ENCODE measurements at regions not wholly inside any gene's neighbourhood (a gene's known extent, or its start where the extent isn't known, plus 50 kb on each side); places are given as distances from the start of the nearest gene placed in this dataset.

DNA sequence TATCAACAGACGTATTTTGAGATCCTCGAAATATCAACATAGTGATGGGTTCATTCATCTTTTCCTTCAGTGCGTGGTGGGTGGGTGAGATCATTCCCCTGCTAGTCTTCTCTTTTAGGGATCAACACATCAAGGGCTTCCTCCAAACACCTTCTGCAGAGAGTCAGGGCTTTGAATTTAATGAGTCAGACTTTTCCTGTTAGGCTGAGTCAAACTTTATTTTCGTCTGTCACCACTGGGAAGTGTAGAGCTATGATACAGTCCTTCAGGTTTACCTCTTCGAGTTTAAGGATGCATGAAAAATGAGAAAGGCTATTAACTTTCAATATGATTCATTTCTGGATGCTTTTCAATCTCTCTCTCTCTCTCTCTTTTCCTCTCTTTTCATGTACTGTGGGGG, 189.1 kb downstream of the BMP2 start:
- DNase-seq: no peak

DNA sequence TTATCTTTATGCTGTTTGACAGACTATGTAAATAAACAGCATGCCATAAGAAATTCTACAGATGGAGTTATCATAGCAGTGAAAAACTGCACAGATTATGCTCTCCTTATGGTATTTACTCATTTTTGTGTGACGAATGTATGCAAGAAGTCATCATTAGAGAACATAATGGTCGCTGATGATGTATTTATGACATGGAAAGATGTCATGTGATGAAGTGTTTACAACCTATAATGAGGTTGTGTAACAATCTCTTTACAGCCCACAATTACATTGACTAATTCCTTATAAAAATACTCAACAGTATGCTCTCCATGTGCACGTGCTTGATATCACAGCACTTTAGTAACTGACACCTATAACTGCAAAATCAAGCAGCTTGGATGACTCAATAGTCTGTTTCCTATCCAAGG, 192.4 kb downstream of the BMP2 start:
- DNase-seq: no peak

DNA sequence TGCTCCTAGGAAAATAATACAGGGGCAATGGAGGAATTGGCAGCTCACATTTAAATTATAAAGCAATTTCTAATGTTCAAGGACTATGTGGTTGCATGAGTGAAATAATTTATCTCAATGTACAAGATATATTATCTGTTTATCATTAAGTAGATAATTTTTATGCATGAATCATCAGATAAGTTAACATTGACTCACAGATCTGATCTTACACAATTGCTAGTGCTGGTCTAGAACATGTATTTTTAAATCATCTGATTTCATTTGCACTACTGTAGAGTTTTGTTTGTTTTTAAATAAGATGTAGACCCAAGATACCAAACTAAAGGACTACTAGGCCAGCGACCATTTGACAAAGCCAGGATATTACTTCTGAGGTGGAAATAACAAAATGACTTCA, 199.2 kb downstream of the BMP2 start:
- DNase-seq: no peak

DNA sequence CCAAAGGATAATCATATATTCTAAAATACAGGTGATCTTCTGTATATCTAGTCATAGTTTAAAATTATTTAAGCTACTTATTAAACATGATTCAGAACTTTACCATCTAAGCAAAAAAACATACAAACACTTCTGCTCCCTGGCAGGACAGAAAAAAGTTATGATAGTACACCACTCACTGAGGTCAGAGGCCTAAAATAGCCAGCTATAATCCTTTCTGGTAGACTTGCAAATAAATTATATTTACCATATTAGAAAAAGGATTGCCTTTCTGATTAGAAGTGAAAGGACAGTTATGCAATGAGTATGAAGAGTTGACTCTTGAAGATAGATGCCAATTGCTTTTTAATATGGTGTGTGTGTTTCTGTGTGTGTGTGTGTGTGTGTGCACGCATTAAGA, 207.4 kb downstream of the BMP2 start:
- no peak for DNase-seq

DNA sequence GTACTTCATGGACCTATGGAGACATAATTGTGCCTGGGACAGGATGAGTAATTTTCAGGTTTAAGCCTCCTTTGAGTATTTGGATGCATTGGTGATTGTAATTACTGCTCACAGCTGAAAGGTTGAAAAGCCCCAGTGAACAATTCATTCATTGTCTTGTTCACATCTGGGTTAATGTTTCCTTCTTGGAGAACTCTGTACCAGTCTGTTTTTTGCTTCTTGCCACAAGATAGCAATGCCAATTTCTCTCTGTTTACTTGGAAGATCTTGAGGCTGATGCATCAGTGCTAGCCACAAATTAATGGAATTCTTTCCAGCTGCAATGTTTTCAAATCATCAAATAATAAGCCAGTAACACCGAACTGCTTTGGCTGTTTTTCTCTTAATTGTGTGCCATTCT, 207.8 kb downstream of the BMP2 start:
- no peak for DNase-seq

DNA sequence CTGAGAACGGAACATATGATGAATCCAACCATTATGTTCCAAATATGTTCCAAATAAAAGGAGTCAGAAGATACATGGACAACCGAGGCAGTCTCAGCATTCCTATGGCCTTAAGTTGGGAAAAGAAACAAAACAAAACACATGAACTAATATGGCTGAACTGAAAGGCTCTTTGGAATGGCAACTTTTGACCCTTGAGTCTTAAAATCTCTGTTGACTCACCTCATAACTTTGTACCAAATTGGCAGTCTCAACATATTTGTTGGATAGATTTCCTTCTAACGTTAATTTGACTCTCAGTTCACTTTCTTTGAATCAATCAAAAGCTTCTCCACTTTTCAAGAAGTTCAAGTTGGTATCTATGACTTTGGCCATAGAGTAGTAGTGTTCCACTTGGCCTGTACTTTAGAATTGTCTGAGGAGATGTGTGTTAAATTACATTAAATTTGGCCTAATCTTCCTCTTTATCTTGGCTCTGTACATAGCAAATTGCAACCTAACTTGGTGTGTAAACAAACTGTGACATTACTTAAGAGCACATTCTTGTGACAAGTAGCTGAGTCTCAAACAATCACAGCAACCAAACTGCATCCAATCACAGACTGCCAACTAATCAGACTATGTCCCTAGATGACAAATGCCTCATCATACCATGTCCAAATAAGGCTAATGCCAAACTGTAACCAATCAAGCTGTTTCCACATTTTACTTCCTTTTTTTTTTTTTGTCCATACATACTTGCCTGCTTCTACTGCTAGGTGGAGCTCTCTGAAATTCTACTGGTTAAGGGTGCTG, 208.8 kb downstream of the BMP2 start:
- DNase-seq: no peak

DNA sequence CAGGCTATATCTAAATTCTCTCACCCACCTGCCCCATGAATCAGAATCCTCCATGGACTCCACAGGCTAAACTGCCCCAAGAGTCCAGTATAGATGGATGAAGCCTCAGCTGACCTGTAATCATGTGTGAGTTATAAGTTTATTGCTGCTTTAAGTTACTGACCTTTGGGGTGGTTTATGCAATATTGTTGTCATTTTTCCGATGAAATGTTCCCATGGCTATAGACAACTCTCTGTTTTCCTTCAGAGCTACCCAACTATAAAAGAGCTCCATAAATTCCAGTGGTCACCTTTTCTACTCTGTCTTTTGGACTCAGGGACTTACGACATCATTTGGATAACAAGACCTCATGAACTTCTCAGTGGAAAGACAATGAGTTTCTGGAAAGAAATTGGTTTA, 212.1 kb downstream of the BMP2 start:
- DNase-seq: no peak

DNA sequence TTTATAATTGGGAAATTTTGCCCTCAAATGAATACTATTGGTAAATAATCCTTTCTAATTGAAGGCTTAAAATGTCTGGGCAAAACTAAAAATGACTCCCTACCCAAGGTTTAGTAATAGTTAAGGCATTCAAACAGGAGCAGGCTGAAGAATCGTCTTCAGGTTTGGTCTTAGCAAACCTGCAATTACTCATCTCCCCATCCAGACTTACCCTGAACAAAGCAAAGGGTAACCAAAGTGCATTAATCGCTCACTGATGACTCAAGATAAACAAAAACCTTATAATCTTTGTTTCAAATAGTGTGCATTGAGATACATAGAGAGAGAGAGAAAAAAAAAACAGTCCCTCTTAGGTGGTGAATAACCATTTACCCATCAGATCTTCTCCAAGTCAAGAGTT, 225.5 kb downstream of the BMP2 start:
- no peak for DNase-seq

DNA sequence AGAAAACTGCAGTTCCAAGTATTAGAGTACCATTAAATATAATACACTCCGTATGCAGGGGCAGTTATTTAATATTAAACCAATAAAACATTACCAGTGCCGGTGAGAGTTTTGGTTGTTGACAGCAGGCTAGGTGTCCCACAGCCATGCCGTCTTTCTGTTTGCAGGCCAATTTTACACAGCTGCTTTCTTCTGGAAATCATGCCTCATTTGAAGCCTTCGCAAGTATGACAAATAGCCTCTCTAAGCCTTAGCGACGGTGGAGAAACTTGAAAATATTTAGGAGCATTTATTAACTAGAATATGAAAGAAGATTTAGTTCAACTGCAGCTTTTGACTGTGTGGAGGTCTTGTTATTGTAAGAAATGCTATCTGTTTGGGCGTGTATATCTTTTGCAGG, 226.0 kb downstream of the BMP2 start:
- no peak for DNase-seq

DNA sequence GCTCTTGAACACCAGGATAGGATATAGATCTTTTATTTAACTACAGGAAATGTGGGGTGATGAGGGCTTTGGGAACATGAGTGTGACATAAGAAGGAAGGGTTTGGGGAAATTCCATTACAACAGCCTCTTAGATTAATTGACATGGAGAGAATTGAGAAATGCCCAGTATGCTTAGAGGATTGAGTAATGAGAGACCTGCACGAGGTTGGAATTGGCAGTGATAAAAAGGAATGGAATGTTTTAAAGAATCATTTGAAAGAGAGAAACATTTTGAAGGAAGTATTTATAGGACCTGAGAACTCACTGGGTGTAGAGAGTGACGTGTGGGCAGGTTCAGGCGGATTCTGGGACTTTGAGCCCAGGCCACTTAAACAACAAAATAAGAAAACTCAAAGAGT, 227.0 kb downstream of the BMP2 start:
- no peak for DNase-seq

DNA sequence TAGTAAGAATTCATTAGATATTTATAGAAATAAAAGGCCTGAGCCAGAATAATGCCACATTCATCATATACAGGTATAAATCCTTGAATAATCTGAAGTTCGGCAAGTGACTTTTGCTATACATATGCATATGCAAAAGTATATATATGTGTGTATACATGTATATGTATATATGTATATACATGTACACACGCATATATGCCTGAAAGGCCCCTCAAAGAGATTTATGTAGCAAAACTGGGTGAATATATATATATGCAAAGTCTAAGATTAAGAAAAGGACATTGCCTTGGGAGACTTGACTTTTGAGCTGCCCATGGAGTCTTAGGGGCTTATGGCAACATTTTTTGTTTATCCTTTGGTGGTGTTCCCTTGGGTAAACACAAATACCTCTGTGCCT, 231.4 kb downstream of the BMP2 start:
- DNase-seq: no peak

DNA sequence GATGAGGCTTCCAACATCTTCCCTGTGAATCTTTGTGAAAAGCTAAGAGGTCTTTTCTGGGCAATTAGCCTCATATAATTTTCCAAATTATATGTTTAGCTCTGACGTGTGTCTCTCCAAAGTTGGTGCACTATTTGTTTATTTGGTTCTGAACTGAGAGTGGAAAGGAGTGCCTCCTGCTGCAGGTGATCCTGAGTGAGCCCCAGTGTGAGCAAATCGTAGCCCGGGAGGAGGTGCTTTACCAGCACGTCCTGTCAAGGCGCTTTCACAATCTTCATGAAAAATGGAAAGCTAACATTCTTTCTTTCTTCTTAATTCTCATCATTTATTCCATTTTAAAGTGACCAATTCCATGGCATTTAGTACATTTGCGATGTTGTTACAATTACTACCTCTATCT, 231.9 kb downstream of the BMP2 start:
- DNase-seq: no peak

DNA sequence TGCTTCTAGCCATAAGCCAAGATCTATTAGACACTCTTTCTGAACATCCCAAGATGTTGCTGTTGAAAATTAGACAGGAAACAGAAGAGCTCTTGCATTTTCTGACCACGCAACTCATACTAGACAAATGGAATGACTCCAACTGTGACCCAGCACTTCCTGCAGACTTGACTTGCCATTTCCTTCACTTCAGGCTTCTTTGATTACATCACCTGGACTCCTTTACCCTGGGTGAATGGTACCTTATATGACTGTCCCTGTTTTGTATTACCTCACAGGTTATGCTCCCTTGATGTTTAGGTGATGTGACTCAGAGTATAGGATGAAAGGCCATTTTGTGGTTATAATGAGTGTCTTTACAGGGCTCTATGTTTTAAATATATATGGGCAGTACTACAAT, 236.1 kb downstream of the BMP2 start:
- DNase-seq: no peak

DNA sequence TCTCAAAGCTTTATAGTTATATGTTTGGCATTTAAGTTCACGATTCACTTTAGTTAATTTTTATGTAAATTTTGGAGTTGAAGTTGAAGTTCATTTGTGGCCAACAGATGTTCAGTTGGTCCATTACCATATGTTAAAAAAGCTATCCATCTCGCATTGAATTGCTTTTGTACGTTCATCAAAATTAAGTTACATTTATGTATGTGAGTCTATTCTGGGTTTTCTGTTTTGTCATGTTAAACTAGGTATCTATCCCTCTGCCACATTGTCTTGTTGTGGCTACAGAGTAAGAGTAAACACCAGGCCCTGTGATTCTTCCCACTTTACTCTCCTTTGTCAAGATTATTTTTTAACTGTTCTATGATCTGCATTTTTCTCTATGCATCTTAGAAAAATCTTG, 237.3 kb downstream of the BMP2 start:
- no peak for DNase-seq

DNA sequence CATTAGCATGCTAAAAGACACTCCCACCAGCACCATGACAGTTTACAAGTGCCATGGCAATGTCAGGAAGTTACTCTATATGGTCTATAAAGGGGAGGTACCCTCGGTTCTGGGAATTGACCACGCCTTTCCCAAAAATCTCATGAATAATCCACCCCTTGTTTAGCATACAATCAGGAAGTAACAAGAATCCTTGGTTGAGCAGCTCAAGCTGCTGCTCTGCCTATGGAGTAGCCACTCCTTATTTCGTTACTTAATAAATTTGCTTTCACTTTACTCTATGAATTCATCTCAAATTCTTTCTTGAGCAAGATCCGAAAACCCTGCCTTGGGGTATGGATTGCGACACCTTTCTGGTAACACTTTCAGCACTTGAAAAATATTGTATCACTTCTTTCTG, 243.0 kb downstream of the BMP2 start:
- DNase-seq: no peak

DNA sequence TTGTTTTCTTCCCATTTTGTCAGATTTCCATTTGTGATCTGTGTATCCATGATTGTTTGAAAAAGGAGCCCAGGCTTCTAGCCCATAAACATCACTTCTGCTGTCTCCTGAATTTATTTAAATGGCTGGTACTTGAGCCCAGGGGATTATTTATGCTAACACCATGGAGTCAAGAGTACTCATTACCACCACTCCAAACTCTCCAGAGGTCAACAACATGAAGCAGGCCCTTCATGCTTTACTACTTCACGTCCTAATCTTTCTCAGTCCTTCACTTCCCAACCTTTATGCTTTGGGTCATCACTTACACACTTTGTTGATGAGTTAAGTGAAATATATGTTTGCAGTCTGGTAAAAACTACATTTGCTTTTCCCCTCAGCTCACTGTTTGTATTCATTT, 247.8 kb downstream of the BMP2 start:
- no peak for DNase-seq

DNA sequence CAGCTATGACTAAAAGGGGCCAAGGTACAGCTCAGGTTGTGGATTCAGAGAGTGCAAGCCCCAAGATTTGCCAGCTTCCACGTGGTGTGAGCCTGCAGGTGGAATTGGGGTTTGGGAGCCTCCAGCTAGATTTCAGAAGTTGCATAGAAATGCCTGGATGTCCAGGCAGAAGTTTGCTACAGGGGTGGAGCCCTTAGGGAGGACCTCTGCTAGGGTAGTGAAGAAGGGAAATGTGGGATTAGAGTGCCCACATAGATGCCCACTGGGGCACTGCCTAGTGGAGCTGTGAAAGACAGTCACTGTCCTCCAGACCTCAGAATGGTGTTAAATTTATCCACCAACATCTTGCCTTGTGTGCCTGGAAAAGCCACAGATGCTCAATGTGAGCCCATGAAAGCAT, 255.1 kb downstream of the BMP2 start:
- no peak for DNase-seq

DNA sequence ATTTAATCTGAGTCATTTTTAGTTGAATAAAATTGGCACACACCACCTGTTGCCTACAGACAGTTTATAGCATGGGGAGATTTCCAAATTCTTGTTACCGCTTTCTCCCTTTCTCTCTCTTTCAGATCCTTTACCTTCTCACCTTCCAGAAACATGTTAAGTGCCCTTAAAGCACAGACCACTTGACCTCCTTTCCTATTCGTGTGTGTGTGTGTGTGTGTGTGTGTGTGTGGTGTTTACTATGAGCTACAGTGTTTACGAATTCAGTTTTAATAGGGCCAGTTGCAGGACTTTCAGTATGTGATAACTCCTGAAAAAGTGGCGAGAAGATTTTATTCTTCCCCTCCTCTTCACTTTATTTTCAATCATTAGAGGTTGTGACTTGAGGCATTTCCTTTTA, 258.1 kb downstream of the BMP2 start:
- DNase-seq: no peak

DNA sequence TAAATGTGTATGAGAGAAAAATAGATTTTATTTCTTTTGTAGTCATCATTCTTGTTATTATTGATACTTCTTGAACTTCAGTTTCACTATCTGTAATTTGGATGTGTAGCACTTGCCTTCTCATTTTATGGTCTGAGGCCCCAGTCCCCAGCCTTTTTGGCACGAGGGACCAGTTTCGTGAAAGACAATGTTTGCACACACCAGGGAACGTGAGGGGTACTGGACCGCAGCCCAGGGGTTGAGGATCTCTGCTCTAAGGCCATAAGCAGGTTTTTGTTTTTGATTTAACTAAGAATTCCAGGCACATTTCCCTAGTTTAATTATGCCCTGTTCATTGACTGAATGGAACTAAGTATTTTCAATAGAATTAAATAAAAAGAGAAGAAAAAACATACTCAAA, 261.5 kb downstream of the BMP2 start:
- no peak for DNase-seq

DNA sequence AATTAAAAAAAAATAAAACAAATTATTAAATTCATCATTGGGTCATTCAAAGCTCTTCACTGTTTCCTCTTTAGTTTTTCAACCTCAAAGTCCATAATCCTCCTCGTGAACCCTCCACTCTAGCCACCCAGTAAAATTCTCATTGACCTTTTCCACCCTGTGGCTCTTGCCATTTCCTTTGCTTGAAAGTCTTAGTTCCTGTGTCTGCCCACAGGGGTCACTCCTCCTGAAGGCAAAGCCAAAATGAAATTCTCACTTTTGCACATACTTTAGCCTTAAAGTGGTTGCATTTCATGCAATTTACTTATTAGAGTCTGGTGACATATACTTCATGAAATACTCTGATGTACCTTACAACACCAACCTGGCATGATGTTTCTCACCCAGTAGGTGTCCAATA, 263.7 kb downstream of the BMP2 start:
- no peak for DNase-seq

DNA sequence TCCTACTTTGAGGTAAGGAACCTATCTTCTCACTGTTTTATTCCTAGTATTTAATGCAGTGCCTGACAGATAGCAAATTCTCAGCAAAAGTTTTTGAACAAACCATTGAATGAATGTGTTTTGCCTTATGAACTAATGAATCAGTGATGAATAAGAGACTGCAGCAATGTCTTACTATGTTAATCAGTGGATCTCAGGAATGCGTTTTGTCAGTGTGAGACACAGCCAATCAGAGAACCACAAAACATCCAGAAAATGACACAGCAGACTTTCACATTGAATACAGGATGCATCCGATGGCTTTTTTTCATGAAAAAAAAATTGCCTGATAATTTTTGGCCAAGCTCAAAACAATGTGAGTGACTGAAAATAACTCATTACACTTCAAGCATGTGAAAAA, 270.5 kb downstream of the BMP2 start:
- DNase-seq: no peak

DNA sequence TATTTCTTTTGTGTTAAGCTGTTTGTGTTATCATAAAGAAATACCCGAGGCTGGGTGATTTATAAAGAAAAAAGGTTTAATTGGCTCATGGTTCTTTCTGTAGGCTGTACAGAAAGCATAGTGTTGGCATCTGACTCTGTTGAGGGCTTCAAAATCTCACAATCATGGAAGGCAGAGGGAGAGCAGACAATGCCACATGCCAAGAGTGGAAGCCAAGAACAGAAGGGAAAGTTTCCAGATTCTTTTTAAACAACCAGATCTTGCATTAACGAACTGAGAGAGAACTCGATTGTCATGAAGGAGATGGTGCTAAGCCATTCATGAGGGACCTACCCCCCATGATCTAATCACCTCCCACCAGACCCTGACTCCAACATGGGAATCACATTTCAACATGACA, 290.1 kb downstream of the BMP2 start:
- DNase-seq: no peak

DNA sequence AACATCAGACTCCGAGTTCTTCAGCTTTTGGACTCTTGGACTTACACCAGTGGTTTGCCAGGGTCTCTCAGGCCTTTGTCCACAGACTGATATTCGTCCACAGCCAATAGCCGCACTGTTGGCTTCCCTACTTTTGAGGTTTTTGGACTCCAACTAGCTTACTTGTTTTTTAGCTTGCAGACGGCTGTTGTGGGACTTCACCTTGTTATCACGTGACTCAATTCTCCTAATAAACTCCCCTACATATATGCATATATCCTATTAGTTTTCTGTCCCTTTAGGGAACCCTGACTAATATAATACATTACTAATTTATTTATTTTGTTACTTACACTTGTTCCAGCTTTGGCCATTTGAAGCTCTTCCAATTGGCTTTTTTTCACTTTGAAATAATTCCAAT, 311.3 kb downstream of the BMP2 start:
- no peak for DNase-seq

DNA sequence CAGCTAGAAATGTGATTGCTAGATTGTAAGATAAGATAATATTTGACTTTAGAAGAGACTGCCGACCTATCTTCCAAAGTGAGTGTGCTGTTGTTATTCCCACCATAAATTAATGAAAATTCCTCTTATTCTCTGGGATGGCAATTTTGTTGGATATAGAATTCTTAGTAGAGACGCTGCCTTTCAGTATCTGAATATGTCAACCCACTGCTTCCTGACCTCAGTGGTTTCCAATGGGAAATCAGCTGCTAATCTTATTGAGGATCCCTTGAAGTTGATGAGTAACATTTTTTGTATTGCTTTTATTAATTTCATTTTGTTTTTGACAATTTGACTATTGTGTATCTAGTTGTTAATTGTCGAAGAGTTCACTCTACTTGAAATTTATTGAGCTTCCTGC, 313.0 kb downstream of the BMP2 start:
- no peak for DNase-seq

DNA sequence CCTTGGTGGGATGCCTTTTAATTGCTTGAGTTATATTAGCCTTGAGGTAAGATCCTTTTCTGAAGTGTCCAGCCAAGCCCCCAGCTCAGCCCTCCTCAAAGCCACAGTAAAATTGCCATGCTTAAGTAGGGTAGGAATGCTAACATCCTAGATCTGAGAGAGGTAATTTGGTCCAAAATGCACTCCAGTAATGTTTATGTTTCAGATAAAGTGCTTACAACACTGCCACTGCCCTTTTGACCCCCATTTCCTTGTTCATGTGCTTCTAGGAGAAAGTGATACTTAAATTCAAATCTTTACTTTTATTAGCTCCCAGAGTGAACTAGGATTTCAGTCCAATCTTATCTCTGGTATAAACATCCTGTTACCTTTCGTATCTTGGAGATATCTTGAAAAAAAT, 318.0 kb downstream of the BMP2 start:
- no peak for DNase-seq

DNA sequence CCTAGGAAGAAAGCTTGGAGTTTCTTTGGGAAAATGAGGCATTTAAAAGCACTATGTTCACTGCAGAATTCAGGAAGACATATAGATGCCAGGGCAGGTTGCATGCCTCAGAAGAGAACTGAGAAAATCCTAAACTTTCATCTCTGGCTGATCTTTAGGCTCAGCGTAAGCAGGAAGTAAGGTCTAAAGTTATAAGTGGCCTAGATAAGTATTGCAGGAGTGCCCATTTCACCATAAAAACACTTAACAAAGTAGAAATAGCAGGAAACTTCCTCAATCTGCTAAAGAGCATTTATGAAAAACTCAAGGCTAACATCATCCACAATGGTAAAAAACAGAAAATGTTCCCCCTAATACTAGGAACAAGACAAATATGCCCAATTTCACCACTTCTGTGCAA, 320.3 kb downstream of the BMP2 start:
- no peak for DNase-seq

All from activated CD4-positive, alpha-beta T cell treated with anti-CD3 and anti-CD28 coated beads, Interleukin-2, amount 50 U/mL, for 48 hours (primary cell).